ENCODE measurements at regions not wholly inside any gene's neighbourhood (a gene's known extent, or its start where the extent isn't known, plus 50 kb on each side); places are given as distances from the start of the nearest gene placed in this dataset.

- peaks cover 19% of the 10 kb centered on the region for H3K27me3 Mint-ChIP-seq (ENCODE audit: insufficient read depth)
- peaks cover 4% of the 10 kb centered on the region for H3K4me1 Mint-ChIP-seq
- no peak overlapping the region for H3K27ac Mint-ChIP-seq
Observed at GRCh38 chr20:24158281-24158680, 169.7 kb upstream of the GGTLC1 start.

GRCh38 chr20:24157213-24157612, 168.6 kb upstream of the GGTLC1 start:
- Histone ChIP-seq H3K9ac (ENCODE audit: extremely low read depth, low read length, poor library complexity, severe bottlenecking) (no peak overlapping the region), H3K4me1 (ENCODE audit: control insufficient read depth, insufficient read depth, low read length) (no peaks in the 10 kb centered on the region), H3K4me3 (ENCODE audit: low read length) (no peak overlapping the region), H3K27ac (ENCODE audit: low read depth, low read length) (no peak overlapping the region), H3K36me3 (ENCODE audit: control insufficient read depth, insufficient read depth, low read length) (no peaks in the 10 kb centered on the region), H3K27me3 (ENCODE audit: control insufficient read depth, insufficient read depth, low read length, poor library complexity, severe bottlenecking) (no peaks in the 10 kb centered on the region), H3K9me3 (ENCODE audit: control insufficient read depth, low read length) (no peaks in the 10 kb centered on the region)
- H3K9me3 Mint-ChIP-seq = no peaks in the 10 kb centered on the region
- H3K27ac Mint-ChIP-seq = no peak overlapping the region
- WGBS, 2 experiments (ENCODE audit: insufficient coverage in 1 of 2, insufficient read length in 1 of 2) = 87 to 95% methylated on average over 3 to 4 of the region's 4 CpGs
- peaks cover 17% of the 10 kb centered on the region for H3K27me3 Mint-ChIP-seq (ENCODE audit: insufficient read depth)
- no peak for DNase-seq
- no peak for TF ChIP-seq CTCF (conservative IDR thresholded peaks at IDR 0.05)
- H3K4me3 Mint-ChIP-seq = no peak overlapping the region
- H3K36me3 Mint-ChIP-seq (ENCODE audit: low read depth) = no peaks in the 10 kb centered on the region
- peaks cover 8% of the 10 kb centered on the region for H3K4me1 Mint-ChIP-seq

More at GRCh38 chr20:24158281-24158680, 169.7 kb upstream of the GGTLC1 start:
- DNase-seq = no peak
- TF ChIP-seq CTCF (conservative IDR thresholded peaks at IDR 0.05) = no peak
- H3K9ac ChIP-seq (ENCODE audit: extremely low read depth, low read length, poor library complexity, severe bottlenecking) = no peak overlapping the region
- H3K36me3 Mint-ChIP-seq (ENCODE audit: low read depth) = no peaks in the 10 kb centered on the region
- no peaks in the 10 kb centered on the region for H3K9me3 Mint-ChIP-seq
- no peak overlapping the region for H3K4me3 Mint-ChIP-seq
- no peak overlapping the region for H3K27ac ChIP-seq (ENCODE audit: low read depth, low read length)
- no peaks in the 10 kb centered on the region for H3K27me3 ChIP-seq (ENCODE audit: control insufficient read depth, insufficient read depth, low read length, poor library complexity, severe bottlenecking)
- H3K4me3 ChIP-seq (ENCODE audit: low read length) = no peak overlapping the region
- no peaks in the 10 kb centered on the region for H3K9me3 ChIP-seq (ENCODE audit: control insufficient read depth, low read length)
- WGBS, 2 experiments (ENCODE audit: insufficient coverage in 1 of 2, insufficient read length in 1 of 2) = 82 to 89% methylated on average over 2 of the region's 2 CpGs
- H3K36me3 ChIP-seq (ENCODE audit: control insufficient read depth, insufficient read depth, low read length) = no peaks in the 10 kb centered on the region
- no peaks in the 10 kb centered on the region for H3K4me1 ChIP-seq (ENCODE audit: control insufficient read depth, insufficient read depth, low read length)

GRCh38 chr20:24153101-24154040, 164.8 kb upstream of the GGTLC1 start:
- H3K4me3 ChIP-seq (ENCODE audit: low read length) = no peak overlapping the region
- peaks cover 14% of the 10 kb centered on the region for H3K4me1 Mint-ChIP-seq
- no peaks in the 10 kb centered on the region for H3K36me3 Mint-ChIP-seq (ENCODE audit: low read depth)
- DNase-seq = no peak
- no peak overlapping the region for H3K27ac ChIP-seq (ENCODE audit: low read depth, low read length)
- no peaks in the 10 kb centered on the region for H3K9me3 Mint-ChIP-seq
- H3K27me3 ChIP-seq (ENCODE audit: control insufficient read depth, insufficient read depth, low read length, poor library complexity, severe bottlenecking) = no peaks in the 10 kb centered on the region
- H3K27ac Mint-ChIP-seq = no peak overlapping the region
- no peaks in the 10 kb centered on the region for H3K9me3 ChIP-seq (ENCODE audit: control insufficient read depth, low read length)
- no peaks in the 10 kb centered on the region for H3K36me3 ChIP-seq (ENCODE audit: control insufficient read depth, insufficient read depth, low read length)
- no peak overlapping the region for H3K4me3 Mint-ChIP-seq
- WGBS, 2 experiments (ENCODE audit: insufficient coverage in 1 of 2, insufficient read length in 1 of 2) = 93 to 96% methylated on average over 15 of the region's 15 CpGs
- H3K9ac ChIP-seq (ENCODE audit: extremely low read depth, low read length, poor library complexity, severe bottlenecking) = no peak overlapping the region
- no peak for TF ChIP-seq CTCF (conservative IDR thresholded peaks at IDR 0.05)
- no peaks in the 10 kb centered on the region for H3K4me1 ChIP-seq (ENCODE audit: control insufficient read depth, insufficient read depth, low read length)
- peaks cover 28% of the 10 kb centered on the region for H3K27me3 Mint-ChIP-seq (ENCODE audit: insufficient read depth)
